ENCODE measurements at regions not wholly inside any gene's neighbourhood (a gene's known extent, or its start where the extent isn't known, plus 50 kb on each side); places are given as distances from the start of the nearest gene placed in this dataset.

DNA sequence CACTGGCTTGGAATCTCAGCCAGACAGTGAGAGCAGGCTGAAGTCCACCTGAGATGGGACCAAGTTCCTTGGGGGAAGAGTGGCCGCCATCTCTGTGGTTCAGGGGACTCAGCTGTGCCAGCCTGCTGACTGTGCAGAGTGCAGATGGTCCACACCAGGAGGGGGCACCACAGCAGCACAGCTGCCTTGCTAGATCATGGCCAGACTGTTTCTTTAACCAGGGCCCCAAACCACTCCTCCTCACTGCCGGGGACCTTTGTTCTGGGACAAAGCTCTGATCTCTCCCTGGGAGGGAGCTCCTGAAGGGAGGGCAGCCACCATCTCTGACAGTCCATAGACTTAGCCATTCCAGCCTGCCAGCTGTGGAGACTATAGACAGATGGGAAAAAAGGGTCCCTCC is 2189.6 kb downstream of the PCDH7 start:
- H3K27me3 Mint-ChIP-seq (ENCODE audit: unreplicated experiment) = no peaks in the 10 kb centered on the region
- no peak for DNase-seq (ENCODE audit: extremely low spot score, unreplicated experiment)
- TF ChIP-seq, protein P1, sequence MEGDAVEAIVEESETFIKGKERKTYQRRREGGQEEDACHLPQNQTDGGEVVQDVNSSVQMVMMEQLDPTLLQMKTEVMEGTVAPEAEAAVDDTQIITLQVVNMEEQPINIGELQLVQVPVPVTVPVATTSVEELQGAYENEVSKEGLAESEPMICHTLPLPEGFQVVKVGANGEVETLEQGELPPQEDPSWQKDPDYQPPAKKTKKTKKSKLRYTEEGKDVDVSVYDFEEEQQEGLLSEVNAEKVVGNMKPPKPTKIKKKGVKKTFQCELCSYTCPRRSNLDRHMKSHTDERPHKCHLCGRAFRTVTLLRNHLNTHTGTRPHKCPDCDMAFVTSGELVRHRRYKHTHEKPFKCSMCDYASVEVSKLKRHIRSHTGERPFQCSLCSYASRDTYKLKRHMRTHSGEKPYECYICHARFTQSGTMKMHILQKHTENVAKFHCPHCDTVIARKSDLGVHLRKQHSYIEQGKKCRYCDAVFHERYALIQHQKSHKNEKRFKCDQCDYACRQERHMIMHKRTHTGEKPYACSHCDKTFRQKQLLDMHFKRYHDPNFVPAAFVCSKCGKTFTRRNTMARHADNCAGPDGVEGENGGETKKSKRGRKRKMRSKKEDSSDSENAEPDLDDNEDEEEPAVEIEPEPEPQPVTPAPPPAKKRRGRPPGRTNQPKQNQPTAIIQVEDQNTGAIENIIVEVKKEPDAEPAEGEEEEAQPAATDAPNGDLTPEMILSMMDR (IDR thresholded peaks at IDR 0.05) = no peak
- peaks cover 9% of the 10 kb centered on the region for H3K4me1 Mint-ChIP-seq (ENCODE audit: unreplicated experiment)
- H3K27ac Mint-ChIP-seq (ENCODE audit: unreplicated experiment) = no peak overlapping the region
- peaks cover 38% of the 10 kb centered on the region for H3K9me3 Mint-ChIP-seq (ENCODE audit: unreplicated experiment)
- no peak overlapping the region for H3K4me3 Mint-ChIP-seq (ENCODE audit: unreplicated experiment)
- peaks cover 3% of the 10 kb centered on the region for H3K36me3 Mint-ChIP-seq (ENCODE audit: unreplicated experiment)

DNA sequence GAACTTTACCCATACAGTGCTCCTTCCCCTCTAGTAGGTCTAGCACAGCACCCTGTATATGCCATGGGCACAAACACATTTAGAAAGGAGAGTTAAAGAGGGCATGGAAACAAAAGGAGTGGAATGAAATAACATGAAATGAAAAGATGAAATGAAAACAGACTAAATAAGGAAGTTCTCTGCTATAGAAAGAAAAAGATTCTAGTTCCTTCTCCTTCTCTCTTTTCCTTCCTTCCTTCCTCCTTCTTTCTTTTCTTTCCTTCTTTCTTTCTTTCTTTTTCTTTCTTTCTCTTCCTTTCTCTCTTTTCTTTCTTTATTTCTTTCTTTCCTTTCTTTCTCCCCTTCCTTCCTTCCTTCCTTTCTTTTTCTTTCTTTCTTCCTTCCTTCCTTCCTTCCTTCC is 2197.4 kb downstream of the PCDH7 start:
- no peaks in the 10 kb centered on the region for H3K27me3 Mint-ChIP-seq (ENCODE audit: unreplicated experiment)
- no peak overlapping the region for H3K27ac Mint-ChIP-seq (ENCODE audit: unreplicated experiment)
- no peaks in the 10 kb centered on the region for H3K4me1 Mint-ChIP-seq (ENCODE audit: unreplicated experiment)
- H3K4me3 Mint-ChIP-seq (ENCODE audit: unreplicated experiment) = no peak overlapping the region
- peaks cover 11% of the 10 kb centered on the region for H3K9me3 Mint-ChIP-seq (ENCODE audit: unreplicated experiment)
- H3K36me3 Mint-ChIP-seq (ENCODE audit: unreplicated experiment) = no peaks in the 10 kb centered on the region
- TF ChIP-seq, protein P1 (IDR thresholded peaks at IDR 0.05) = no peak
- DNase-seq (ENCODE audit: extremely low spot score, unreplicated experiment) = no peak

DNA sequence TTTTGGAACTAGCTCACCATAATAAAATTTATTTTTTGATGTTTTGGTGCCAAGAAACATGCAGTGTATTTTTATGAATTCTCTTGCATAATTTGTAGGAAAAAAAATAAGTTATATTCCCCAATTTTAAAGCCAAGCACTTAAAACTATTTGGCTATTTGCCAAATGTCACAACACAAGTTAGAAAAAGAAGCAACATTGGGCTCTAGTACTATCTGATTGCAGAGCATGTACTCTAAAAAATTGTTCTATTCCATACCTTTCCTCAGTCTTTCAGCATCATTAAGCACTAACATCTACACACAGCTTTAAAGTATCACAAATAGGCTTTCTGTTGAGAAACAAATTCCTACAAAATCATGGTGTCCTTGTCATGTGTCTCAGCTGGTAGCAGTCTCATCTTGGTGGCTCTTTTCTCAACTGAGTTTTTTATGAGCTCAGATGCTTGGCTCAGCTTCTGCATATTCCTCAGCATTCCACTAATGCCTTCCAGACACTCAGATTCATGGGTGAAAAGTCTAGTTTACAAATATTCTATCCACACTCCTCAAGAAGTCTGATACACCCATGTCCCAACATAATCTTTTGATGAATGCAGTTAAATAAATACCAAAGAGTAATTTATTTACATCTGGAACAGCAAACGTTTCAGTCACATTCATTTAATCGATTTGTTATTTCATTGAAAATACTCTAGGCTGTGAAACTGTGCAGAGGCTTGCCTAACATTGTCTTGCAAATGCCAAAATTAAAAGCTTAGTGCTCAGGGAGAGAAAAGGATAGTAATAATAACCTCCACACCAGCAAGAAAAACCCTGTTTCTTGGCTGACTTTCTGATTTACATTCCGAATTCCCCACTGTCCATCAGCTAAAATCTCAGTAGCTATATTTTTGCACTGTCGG is 2209.9 kb downstream of the PCDH7 start:
- H3K4me1 Mint-ChIP-seq (ENCODE audit: unreplicated experiment) = peaks cover 28% of the 10 kb centered on the region
- no peak for DNase-seq (ENCODE audit: extremely low spot score, unreplicated experiment)
- no peak overlapping the region for H3K27ac Mint-ChIP-seq (ENCODE audit: unreplicated experiment)
- TF ChIP-seq, protein P1 (IDR thresholded peaks at IDR 0.05) = no peak
- no peak overlapping the region for H3K4me3 Mint-ChIP-seq (ENCODE audit: unreplicated experiment)
- no peaks in the 10 kb centered on the region for H3K36me3 Mint-ChIP-seq (ENCODE audit: unreplicated experiment)
- no peaks in the 10 kb centered on the region for H3K27me3 Mint-ChIP-seq (ENCODE audit: unreplicated experiment)
- H3K9me3 Mint-ChIP-seq (ENCODE audit: unreplicated experiment) = no peaks in the 10 kb centered on the region

DNA sequence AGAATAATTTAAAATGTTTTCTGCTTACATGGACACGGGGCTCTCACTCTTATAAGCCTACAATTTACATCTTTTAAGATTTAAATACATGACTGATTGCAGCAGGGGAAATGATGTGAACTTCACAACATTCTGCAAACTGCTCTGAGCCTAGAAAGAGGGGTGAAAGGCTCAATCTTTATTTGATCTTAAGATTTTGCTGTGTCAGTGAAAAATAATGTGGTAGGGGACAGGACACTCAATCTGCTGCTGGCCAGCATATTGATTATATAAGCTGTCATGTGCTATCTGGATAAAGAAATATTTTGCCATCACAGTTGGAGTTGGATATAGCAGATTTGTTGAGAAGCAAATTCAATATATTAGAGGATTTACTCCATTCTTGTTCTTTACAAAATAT is 2210.5 kb downstream of the PCDH7 start:
- H3K4me1 Mint-ChIP-seq (ENCODE audit: unreplicated experiment) = peaks cover 28% of the 10 kb centered on the region
- no peaks in the 10 kb centered on the region for H3K9me3 Mint-ChIP-seq (ENCODE audit: unreplicated experiment)
- DNase-seq (ENCODE audit: extremely low spot score, unreplicated experiment) = no peak
- no peaks in the 10 kb centered on the region for H3K36me3 Mint-ChIP-seq (ENCODE audit: unreplicated experiment)
- TF ChIP-seq, protein P1 (IDR thresholded peaks at IDR 0.05) = no peak
- no peak overlapping the region for H3K4me3 Mint-ChIP-seq (ENCODE audit: unreplicated experiment)
- no peak overlapping the region for H3K27ac Mint-ChIP-seq (ENCODE audit: unreplicated experiment)
- H3K27me3 Mint-ChIP-seq (ENCODE audit: unreplicated experiment) = no peaks in the 10 kb centered on the region

DNA sequence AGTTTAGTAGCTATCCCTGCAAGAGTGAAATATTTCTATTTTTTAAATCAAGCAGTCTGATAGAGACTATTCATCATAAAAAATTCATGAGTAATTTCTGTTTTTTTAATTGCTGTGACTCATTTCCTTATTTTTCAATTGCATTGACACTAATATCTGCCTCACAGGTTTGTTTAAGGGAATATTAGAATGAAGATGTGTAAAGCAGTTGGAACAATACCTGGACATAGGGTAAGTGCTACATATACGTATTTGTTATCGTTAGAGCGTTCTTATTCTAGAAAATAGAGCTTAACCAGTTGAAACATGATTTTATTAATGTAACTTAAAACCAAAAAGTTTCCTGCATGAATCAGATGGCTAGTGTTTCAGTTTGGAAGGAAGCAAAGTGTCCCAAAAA is 2211.3 kb downstream of the PCDH7 start:
- no peak for DNase-seq (ENCODE audit: extremely low spot score, unreplicated experiment)
- no peak overlapping the region for H3K27ac Mint-ChIP-seq (ENCODE audit: unreplicated experiment)
- no peaks in the 10 kb centered on the region for H3K36me3 Mint-ChIP-seq (ENCODE audit: unreplicated experiment)
- H3K27me3 Mint-ChIP-seq (ENCODE audit: unreplicated experiment) = no peaks in the 10 kb centered on the region
- no peaks in the 10 kb centered on the region for H3K9me3 Mint-ChIP-seq (ENCODE audit: unreplicated experiment)
- TF ChIP-seq, protein P1 (IDR thresholded peaks at IDR 0.05) = no peak
- H3K4me3 Mint-ChIP-seq (ENCODE audit: unreplicated experiment) = no peak overlapping the region
- H3K4me1 Mint-ChIP-seq (ENCODE audit: unreplicated experiment) = peaks cover 28% of the 10 kb centered on the region
